ENCODE measurements at regions not wholly inside any gene's neighbourhood (a gene's known extent, or its start where the extent isn't known, plus 50 kb on each side); places are given as distances from the start of the nearest gene placed in this dataset.
"Not testable (repeated sequence)": the region's sequence is repeated elsewhere in the genome, so short reads cannot be mapped to it uniquely, and the experiment has no call there.

GRCh38 chr1:168420177-168420576 lies 123.6 kb downstream of the XCL2 start:
- no peak for DNase-seq (ENCODE audit: low read depth)

GRCh38 chr1:168419736-168420135 lies 124.1 kb downstream of the XCL2 start:
- no peak for DNase-seq (ENCODE audit: low read depth)

- DNase-seq (ENCODE audit: low read depth), result no peak
Observed at GRCh38 chr1:168416220-168416619, 127.6 kb downstream of the XCL2 start.

GRCh38 chr1:168414914-168415313 lies 128.9 kb downstream of the XCL2 start:
- no peak for DNase-seq (ENCODE audit: low read depth)

DNA sequence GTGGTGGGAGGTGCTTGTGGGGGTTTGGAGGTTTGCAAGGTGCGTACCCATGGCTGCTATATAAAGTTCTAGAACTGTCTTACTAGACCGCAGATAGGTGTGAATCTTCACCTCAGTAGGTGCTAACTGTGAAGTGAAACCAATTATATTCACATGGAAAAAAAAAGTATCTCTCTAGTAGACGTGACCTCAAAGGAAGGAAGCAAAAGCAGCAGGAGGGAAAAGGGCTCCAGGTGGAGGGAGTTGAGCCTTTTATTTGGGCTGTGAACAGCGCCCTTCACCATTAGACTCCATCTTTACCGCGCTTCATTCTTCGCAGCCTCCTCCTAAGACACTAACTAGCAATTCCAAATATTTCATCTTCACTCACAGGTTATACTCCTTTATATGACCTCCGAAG lies 129.8 kb downstream of the TBX19 start:
- DNase-seq (ENCODE audit: low read depth), result no peak

GRCh38 chr1:168408884-168409283 lies 128.2 kb downstream of the TBX19 start:
- peak; percentile 10 for DNase-seq (ENCODE audit: low read depth)

- DNase-seq (ENCODE audit: low read depth), result no peak
Observed at GRCh38 chr1:168408539-168408865, 127.8 kb downstream of the TBX19 start.

GRCh38 chr1:168407832-168408538 lies 127.3 kb downstream of the TBX19 start:
- DNase-seq (ENCODE audit: low read depth), result no peak

- no peak for DNase-seq (ENCODE audit: low read depth)
Observed at GRCh38 chr1:168405906-168406549, 125.4 kb downstream of the TBX19 start.

- no peak for DNase-seq (ENCODE audit: low read depth)
Observed at GRCh38 chr1:168403140-168403539, 122.5 kb downstream of the TBX19 start.

- not testable (repeated sequence) for DNase-seq (ENCODE audit: low read depth)
Observed at GRCh38 chr1:168402466-168402865, 121.8 kb downstream of the TBX19 start.

GRCh38 chr1:168401341-168401740 lies 120.7 kb downstream of the TBX19 start:
- no peak for DNase-seq (ENCODE audit: low read depth)

GRCh38 chr1:168400139-168400538 lies 119.5 kb downstream of the TBX19 start:
- DNase-seq (ENCODE audit: low read depth), result no peak

GRCh38 chr1:168397806-168398205 lies 117.1 kb downstream of the TBX19 start:
- DNase-seq (ENCODE audit: low read depth), result no peak

- no peak for DNase-seq (ENCODE audit: low read depth)
Observed at GRCh38 chr1:168396940-168397684, 116.4 kb downstream of the TBX19 start.

- DNase-seq (ENCODE audit: low read depth), result no peak
Observed at GRCh38 chr1:168396508-168396907, 115.8 kb downstream of the TBX19 start.

DNA sequence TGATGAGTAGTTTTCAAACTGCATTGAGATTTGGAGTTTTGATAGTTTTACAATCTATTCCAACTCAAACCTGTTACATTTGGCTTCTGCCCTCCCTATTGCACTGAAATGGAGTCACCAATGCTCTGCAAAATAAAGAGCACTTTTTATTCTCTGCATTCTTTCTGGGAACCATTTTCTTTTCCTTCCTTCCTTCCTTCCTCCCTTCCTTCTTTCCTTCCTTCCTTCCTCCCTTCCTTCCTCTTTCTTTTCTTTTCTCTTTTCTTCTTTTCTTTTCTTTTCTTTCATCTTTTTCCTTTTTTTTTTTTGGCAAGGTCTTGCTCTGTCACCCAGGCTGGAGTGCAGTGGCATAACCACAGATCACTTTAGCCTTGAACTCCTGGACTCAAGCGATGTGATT lies 114.2 kb downstream of the TBX19 start:
- DNase-seq (ENCODE audit: low read depth), result no peak

- DNase-seq (ENCODE audit: low read depth), result no peak
Observed at GRCh38 chr1:168392958-168393549, 112.4 kb downstream of the TBX19 start.

GRCh38 chr1:168391851-168392681 lies 111.4 kb downstream of the TBX19 start:
- DNase-seq (ENCODE audit: low read depth), result no peak

DNA sequence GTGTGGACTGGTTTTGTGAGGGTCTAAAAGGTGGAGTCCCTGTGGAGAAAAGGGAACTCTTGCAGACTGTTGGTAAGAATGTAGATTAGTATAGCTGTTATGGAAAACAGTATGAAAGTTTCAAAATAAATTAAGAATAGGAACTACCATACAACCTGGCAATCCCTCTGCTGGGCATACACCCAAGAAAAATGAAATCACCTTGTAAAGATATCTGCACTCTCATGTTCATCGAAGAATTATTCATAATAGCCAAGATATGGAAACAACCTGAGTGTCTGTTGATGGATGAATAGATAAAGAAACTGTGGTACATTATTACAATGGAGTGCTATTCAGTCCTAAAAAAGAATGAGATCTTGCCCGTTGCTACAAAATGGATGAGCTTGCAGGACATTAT lies 109.6 kb downstream of the TBX19 start:
- DNase-seq (ENCODE audit: low read depth), result no peak

DNA sequence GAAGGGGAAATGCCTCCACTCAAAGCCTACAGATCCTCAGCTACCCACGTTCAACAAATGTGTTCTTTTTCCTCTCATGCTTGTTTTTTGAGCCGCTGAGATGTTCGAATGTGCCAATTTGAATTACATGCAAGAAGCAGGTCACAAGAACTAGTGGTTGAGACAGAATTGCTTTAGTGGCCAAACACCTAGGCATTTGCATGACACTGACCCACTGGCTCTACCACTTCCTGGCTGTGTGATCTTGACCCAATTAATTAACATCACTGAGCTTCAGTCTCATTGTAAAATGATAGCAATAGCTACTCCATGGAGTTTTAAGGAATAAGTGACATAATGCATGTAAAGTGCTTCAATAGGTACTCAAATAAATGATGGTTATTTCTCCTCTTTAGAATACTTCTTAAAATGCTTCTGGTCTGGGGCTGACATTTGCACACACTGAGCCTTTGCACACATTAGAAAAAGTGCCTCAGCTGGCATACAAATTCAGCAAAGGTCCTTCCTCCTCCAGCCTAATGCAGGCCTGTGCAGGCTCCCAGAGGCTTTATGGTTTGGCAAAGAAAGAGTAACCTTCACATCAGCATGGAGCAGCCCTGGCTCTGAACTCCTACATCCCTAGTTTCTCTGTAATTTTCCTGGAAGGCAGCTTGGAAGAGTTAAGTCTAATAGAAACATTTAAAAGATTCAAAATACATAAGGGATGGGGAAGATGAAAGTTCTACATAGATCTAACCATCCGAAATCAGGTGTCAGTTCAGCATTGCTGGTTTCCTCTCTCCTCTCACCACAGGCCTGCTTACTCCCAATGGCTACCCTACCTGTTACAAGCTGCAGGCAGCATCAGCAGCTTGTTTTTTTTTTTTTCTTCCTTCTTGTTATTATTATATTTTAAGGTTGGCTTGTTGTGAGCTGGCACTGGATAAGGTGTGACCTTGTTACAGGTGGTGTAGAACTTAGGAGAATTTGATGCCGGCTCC lies 107.4 kb downstream of the TBX19 start:
- no peak for DNase-seq (ENCODE audit: low read depth)

Data from non-pigmented ciliary epithelial cell (primary cell).